HG03521 (cell line): ENCODE measurements at regions not wholly inside any gene's neighbourhood (a gene's known extent, or its start where the extent isn't known, plus 50 kb on each side); places are given as distances from the start of the nearest gene placed in this dataset.

ENCODE experiments used
- ATAC-seq: cut with Tn5 transposase; IDR thresholded peaks from one replicate; pipeline ENCODE4 v1.9.1; 2021; ENCODE audit warnings: mild to moderate bottlenecking, moderate library complexity; ENCODE audit not compliant: unreplicated experiment

- no peak for ATAC-seq
These were observed 187.7 kb upstream of the CNTNAP2 start for GRCh38 chr7:145928937-145929336.

GRCh38 chr7:145919712-145920111 is 196.9 kb upstream of the CNTNAP2 start:
- no peak for ATAC-seq

- no peak for ATAC-seq
These were observed 199.8 kb upstream of the CNTNAP2 start for GRCh38 chr7:145916776-145917175.

GRCh38 chr7:145915679-145916078 is 200.9 kb upstream of the CNTNAP2 start:
- no peak for ATAC-seq

- ATAC-seq: no peak
These were observed 206.5 kb upstream of the CNTNAP2 start for GRCh38 chr7:145909991-145910513.

GRCh38 chr7:145903658-145904057 is 212.9 kb upstream of the CNTNAP2 start:
- ATAC-seq: no peak

GRCh38 chr7:145902123-145902522 is 214.5 kb upstream of the CNTNAP2 start:
- no peak for ATAC-seq

- no peak for ATAC-seq
These were observed 216.7 kb upstream of the CNTNAP2 start for GRCh38 chr7:145899938-145900337.

- no peak for ATAC-seq
These were observed 222.6 kb upstream of the CNTNAP2 start for GRCh38 chr7:145893925-145894535.

- ATAC-seq: no peak
These were observed 231.7 kb upstream of the CNTNAP2 start for GRCh38 chr7:145884716-145885514.

- ATAC-seq: no peak
These were observed 240.2 kb upstream of the CNTNAP2 start for GRCh38 chr7:145876376-145876775.

GRCh38 chr7:145875267-145875666 is 241.3 kb upstream of the CNTNAP2 start:
- no peak for ATAC-seq

- no peak for ATAC-seq
These were observed 247.7 kb upstream of the CNTNAP2 start for GRCh38 chr7:145868935-145869334.

- ATAC-seq: no peak
These were observed 254.4 kb upstream of the CNTNAP2 start for GRCh38 chr7:145862212-145862611.

GRCh38 chr7:145860809-145861208 is 255.8 kb upstream of the CNTNAP2 start:
- ATAC-seq: no peak

GRCh38 chr7:145850636-145851035 is 266.0 kb upstream of the CNTNAP2 start:
- ATAC-seq: no peak

GRCh38 chr7:145848691-145849090 is 267.9 kb upstream of the CNTNAP2 start:
- no peak for ATAC-seq

GRCh38 chr7:145845345-145845744 is 271.3 kb upstream of the CNTNAP2 start:
- no peak for ATAC-seq

- ATAC-seq: no peak
These were observed 276.8 kb upstream of the CNTNAP2 start for GRCh38 chr7:145839814-145840213.

GRCh38 chr7:145831616-145832206 is 284.9 kb upstream of the CNTNAP2 start:
- ATAC-seq: no peak

- ATAC-seq: no peak
These were observed 298.9 kb upstream of the CNTNAP2 start for GRCh38 chr7:145817687-145818086.

- no peak for ATAC-seq
These were observed 304.4 kb upstream of the CNTNAP2 start for GRCh38 chr7:145812218-145812617.
